ENCODE measurements at regions not wholly inside any gene's neighbourhood (a gene's known extent, or its start where the extent isn't known, plus 50 kb on each side); places are given as distances from the start of the nearest gene placed in this dataset.
"Not testable (repeated sequence)": the region's sequence is repeated elsewhere in the genome, so short reads cannot be mapped to it uniquely, and the experiment has no call there.

GRCh38 chr11:28808771-28809170 is 700.6 kb downstream of the METTL15 start:
- no peak overlapping the region for H3K9ac ChIP-seq (ENCODE audit: insufficient read length, low read depth)
- H3K27me3 ChIP-seq (ENCODE audit: insufficient read depth, insufficient read length), result no peaks in the 10 kb centered on the region
- H3K36me3 ChIP-seq (ENCODE audit: insufficient read depth, insufficient read length, low read length), result no peaks in the 10 kb centered on the region
- no peaks in the 10 kb centered on the region for H3K4me1 ChIP-seq (ENCODE audit: insufficient read depth, insufficient read length)
- no peak for DNase-seq (ENCODE audit: low read depth, low spot score)
- no peak overlapping the region for H3K4me3 ChIP-seq (ENCODE audit: insufficient read length, low read depth)
- H3K9me3 ChIP-seq (ENCODE audit: insufficient read depth, low read length), result no peaks in the 10 kb centered on the region
- TF ChIP-seq YY1 (IDR thresholded peaks at IDR 0.05; ENCODE audit: insufficient read depth, insufficient read length) (no peak), ZNF274 (IDR thresholded peaks at IDR 0.05; ENCODE audit: low read depth, low read length) (no peak), SUZ12 (IDR thresholded peaks at IDR 0.05; ENCODE audit: extremely low read depth, insufficient read depth, insufficient read length) (no peak)

GRCh38 chr11:28799316-28799715 is 691.1 kb downstream of the METTL15 start:
- Histone ChIP-seq H3K4me1 (ENCODE audit: insufficient read depth, insufficient read length) (no peaks in the 10 kb centered on the region), H3K27me3 (ENCODE audit: insufficient read depth, insufficient read length) (no peaks in the 10 kb centered on the region), H3K9me3 (ENCODE audit: insufficient read depth, low read length) (no peaks in the 10 kb centered on the region), H3K36me3 (ENCODE audit: insufficient read depth, insufficient read length, low read length) (no peaks in the 10 kb centered on the region), H3K4me3 (ENCODE audit: insufficient read length, low read depth) (no peak overlapping the region), H3K9ac (ENCODE audit: insufficient read length, low read depth) (no peak overlapping the region)
- no peak for DNase-seq (ENCODE audit: low read depth, low spot score)
- TF ChIP-seq YY1 (IDR thresholded peaks at IDR 0.05; ENCODE audit: insufficient read depth, insufficient read length) (no peak), ZNF274 (IDR thresholded peaks at IDR 0.05; ENCODE audit: low read depth, low read length) (no peak), SUZ12 (IDR thresholded peaks at IDR 0.05; ENCODE audit: extremely low read depth, insufficient read depth, insufficient read length) (no peak)

- no peak for DNase-seq (ENCODE audit: low read depth, low spot score)
- H3K9ac ChIP-seq (ENCODE audit: insufficient read length, low read depth), result no peak overlapping the region
- H3K9me3 ChIP-seq (ENCODE audit: insufficient read depth, low read length), result no peaks in the 10 kb centered on the region
- H3K4me3 ChIP-seq (ENCODE audit: insufficient read length, low read depth), result no peak overlapping the region
- no peak for TF ChIP-seq ZNF274 (IDR thresholded peaks at IDR 0.05; ENCODE audit: low read depth, low read length)
- no peak for TF ChIP-seq SUZ12 (IDR thresholded peaks at IDR 0.05; ENCODE audit: extremely low read depth, insufficient read depth, insufficient read length)
- TF ChIP-seq YY1 (IDR thresholded peaks at IDR 0.05; ENCODE audit: insufficient read depth, insufficient read length), result no peak
- H3K36me3 ChIP-seq (ENCODE audit: insufficient read depth, insufficient read length, low read length), result no peaks in the 10 kb centered on the region
- H3K27me3 ChIP-seq (ENCODE audit: insufficient read depth, insufficient read length), result no peaks in the 10 kb centered on the region
- no peaks in the 10 kb centered on the region for H3K4me1 ChIP-seq (ENCODE audit: insufficient read depth, insufficient read length)
These were observed 690.1 kb downstream of the METTL15 start for GRCh38 chr11:28798286-28798685.

GRCh38 chr11:28797536-28797935 is 689.3 kb downstream of the METTL15 start:
- Histone ChIP-seq H3K27me3 (ENCODE audit: insufficient read depth, insufficient read length) (no peaks in the 10 kb centered on the region), H3K36me3 (ENCODE audit: insufficient read depth, insufficient read length, low read length) (no peaks in the 10 kb centered on the region), H3K4me3 (ENCODE audit: insufficient read length, low read depth) (no peak overlapping the region), H3K4me1 (ENCODE audit: insufficient read depth, insufficient read length) (no peaks in the 10 kb centered on the region), H3K9ac (ENCODE audit: insufficient read length, low read depth) (no peak overlapping the region), H3K9me3 (ENCODE audit: insufficient read depth, low read length) (no peaks in the 10 kb centered on the region)
- DNase-seq (ENCODE audit: low read depth, low spot score), result no peak
- TF ChIP-seq ZNF274 (IDR thresholded peaks at IDR 0.05; ENCODE audit: low read depth, low read length) (no peak), SUZ12 (IDR thresholded peaks at IDR 0.05; ENCODE audit: extremely low read depth, insufficient read depth, insufficient read length) (no peak), YY1 (IDR thresholded peaks at IDR 0.05; ENCODE audit: insufficient read depth, insufficient read length) (no peak)

- no peak for DNase-seq (ENCODE audit: low read depth, low spot score)
- no peak overlapping the region for H3K9ac ChIP-seq (ENCODE audit: insufficient read length, low read depth)
- no peaks in the 10 kb centered on the region for H3K9me3 ChIP-seq (ENCODE audit: insufficient read depth, low read length)
- H3K27me3 ChIP-seq (ENCODE audit: insufficient read depth, insufficient read length), result no peaks in the 10 kb centered on the region
- no peaks in the 10 kb centered on the region for H3K36me3 ChIP-seq (ENCODE audit: insufficient read depth, insufficient read length, low read length)
- no peak for TF ChIP-seq SUZ12 (IDR thresholded peaks at IDR 0.05; ENCODE audit: extremely low read depth, insufficient read depth, insufficient read length)
- TF ChIP-seq ZNF274 (IDR thresholded peaks at IDR 0.05; ENCODE audit: low read depth, low read length), result no peak
- no peak for TF ChIP-seq YY1 (IDR thresholded peaks at IDR 0.05; ENCODE audit: insufficient read depth, insufficient read length)
- no peaks in the 10 kb centered on the region for H3K4me1 ChIP-seq (ENCODE audit: insufficient read depth, insufficient read length)
- H3K4me3 ChIP-seq (ENCODE audit: insufficient read length, low read depth), result no peak overlapping the region
These were observed 686.2 kb downstream of the METTL15 start for GRCh38 chr11:28794405-28794804.

- Histone ChIP-seq H3K27me3 (ENCODE audit: insufficient read depth, insufficient read length) (no peaks in the 10 kb centered on the region), H3K36me3 (ENCODE audit: insufficient read depth, insufficient read length, low read length) (no peaks in the 10 kb centered on the region), H3K4me3 (ENCODE audit: insufficient read length, low read depth) (no peak overlapping the region), H3K4me1 (ENCODE audit: insufficient read depth, insufficient read length) (no peaks in the 10 kb centered on the region), H3K9ac (ENCODE audit: insufficient read length, low read depth) (no peak overlapping the region), H3K9me3 (ENCODE audit: insufficient read depth, low read length) (no peaks in the 10 kb centered on the region)
- TF ChIP-seq YY1 (IDR thresholded peaks at IDR 0.05; ENCODE audit: insufficient read depth, insufficient read length), result no peak
- TF ChIP-seq SUZ12 (IDR thresholded peaks at IDR 0.05; ENCODE audit: extremely low read depth, insufficient read depth, insufficient read length), result no peak
- no peak for TF ChIP-seq ZNF274 (IDR thresholded peaks at IDR 0.05; ENCODE audit: low read depth, low read length)
- DNase-seq (ENCODE audit: low read depth, low spot score), result peak; percentile 57
These were observed 685.1 kb downstream of the METTL15 start for GRCh38 chr11:28793282-28793738.

GRCh38 chr11:28792856-28793255 is 684.7 kb downstream of the METTL15 start:
- no peak for DNase-seq (ENCODE audit: low read depth, low spot score)
- no peak overlapping the region for H3K4me3 ChIP-seq (ENCODE audit: insufficient read length, low read depth)
- no peaks in the 10 kb centered on the region for H3K27me3 ChIP-seq (ENCODE audit: insufficient read depth, insufficient read length)
- H3K4me1 ChIP-seq (ENCODE audit: insufficient read depth, insufficient read length), result no peaks in the 10 kb centered on the region
- H3K36me3 ChIP-seq (ENCODE audit: insufficient read depth, insufficient read length, low read length), result no peaks in the 10 kb centered on the region
- TF ChIP-seq YY1 (IDR thresholded peaks at IDR 0.05; ENCODE audit: insufficient read depth, insufficient read length) (no peak), SUZ12 (IDR thresholded peaks at IDR 0.05; ENCODE audit: extremely low read depth, insufficient read depth, insufficient read length) (no peak), ZNF274 (IDR thresholded peaks at IDR 0.05; ENCODE audit: low read depth, low read length) (no peak)
- no peaks in the 10 kb centered on the region for H3K9me3 ChIP-seq (ENCODE audit: insufficient read depth, low read length)
- no peak overlapping the region for H3K9ac ChIP-seq (ENCODE audit: insufficient read length, low read depth)

- H3K9ac ChIP-seq (ENCODE audit: insufficient read length, low read depth), result not testable (repeated sequence)
These were observed 679.7 kb downstream of the METTL15 start for GRCh38 chr11:28787897-28788296.

More at GRCh38 chr11:28787897-28788296, 679.7 kb downstream of the METTL15 start:
- H3K36me3 ChIP-seq (ENCODE audit: insufficient read depth, insufficient read length, low read length); H3K9me3 ChIP-seq (ENCODE audit: insufficient read depth, low read length); DNase-seq (ENCODE audit: low read depth, low spot score); H3K4me1 ChIP-seq (ENCODE audit: insufficient read depth, insufficient read length); H3K4me3 ChIP-seq (ENCODE audit: insufficient read length, low read depth); H3K27me3 ChIP-seq (ENCODE audit: insufficient read depth, insufficient read length): not testable (repeated sequence)

Measured in NT2/D1 (cell line).